ENCODE measurements at regions not wholly inside any gene's neighbourhood (a gene's known extent, or its start where the extent isn't known, plus 50 kb on each side); places are given as distances from the start of the nearest gene placed in this dataset.

DNA sequence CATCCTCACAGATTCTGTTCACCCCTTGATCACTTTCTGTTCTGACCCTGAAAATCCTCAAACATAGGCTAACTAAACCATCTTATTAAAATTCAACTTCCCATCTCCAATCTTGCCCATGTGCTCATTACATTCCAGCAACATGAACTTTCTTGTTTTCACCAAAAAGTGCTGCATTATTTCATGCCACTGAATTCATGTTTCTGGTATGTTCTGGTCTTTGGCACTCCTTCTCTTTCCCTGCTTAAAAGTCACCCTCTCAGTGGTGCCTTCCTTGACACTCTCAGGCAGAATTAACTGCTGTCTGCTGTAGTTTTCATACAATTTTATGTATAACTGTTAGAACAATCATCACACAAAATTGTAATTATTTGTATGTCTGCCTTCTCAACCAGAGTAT, 247.7 kb upstream of the RBMS1 start:
- TF ChIP-seq EP300 (IDR thresholded peaks at IDR 0.05; ENCODE audit: borderline replicate concordance in 1 of 2, low read depth in 1 of 2, low read length in 1 of 2) (no peak), EZH2phosphoT487 (IDR thresholded peaks at IDR 0.05; ENCODE audit: borderline replicate concordance, low read depth) (no peak), FOXJ3 (CRISPR knock-in tag; IDR thresholded peaks at IDR 0.05) (no peak), FOXM1 (IDR thresholded peaks at IDR 0.05; ENCODE audit: low read depth) (no peak), TEAD4 (IDR thresholded peaks at IDR 0.05; ENCODE audit: borderline replicate concordance, insufficient read depth) (no peak), ELF1 (IDR thresholded peaks at IDR 0.05) (no peak), RFX5 (IDR thresholded peaks at IDR 0.05; ENCODE audit: low read length) (no peak), GABPA (IDR thresholded peaks at IDR 0.05; ENCODE audit: low read depth) (no peak), POLR2AphosphoS5 (IDR thresholded peaks at IDR 0.05; ENCODE audit: low read depth, low read length) (no peak), RAD21 (IDR thresholded peaks at IDR 0.05; ENCODE audit: low read length) (no peak), GATA2 (CRISPR knock-in tag; IDR thresholded peaks at IDR 0.05) (no peak)
- TF ChIP-seq, protein P1, sequence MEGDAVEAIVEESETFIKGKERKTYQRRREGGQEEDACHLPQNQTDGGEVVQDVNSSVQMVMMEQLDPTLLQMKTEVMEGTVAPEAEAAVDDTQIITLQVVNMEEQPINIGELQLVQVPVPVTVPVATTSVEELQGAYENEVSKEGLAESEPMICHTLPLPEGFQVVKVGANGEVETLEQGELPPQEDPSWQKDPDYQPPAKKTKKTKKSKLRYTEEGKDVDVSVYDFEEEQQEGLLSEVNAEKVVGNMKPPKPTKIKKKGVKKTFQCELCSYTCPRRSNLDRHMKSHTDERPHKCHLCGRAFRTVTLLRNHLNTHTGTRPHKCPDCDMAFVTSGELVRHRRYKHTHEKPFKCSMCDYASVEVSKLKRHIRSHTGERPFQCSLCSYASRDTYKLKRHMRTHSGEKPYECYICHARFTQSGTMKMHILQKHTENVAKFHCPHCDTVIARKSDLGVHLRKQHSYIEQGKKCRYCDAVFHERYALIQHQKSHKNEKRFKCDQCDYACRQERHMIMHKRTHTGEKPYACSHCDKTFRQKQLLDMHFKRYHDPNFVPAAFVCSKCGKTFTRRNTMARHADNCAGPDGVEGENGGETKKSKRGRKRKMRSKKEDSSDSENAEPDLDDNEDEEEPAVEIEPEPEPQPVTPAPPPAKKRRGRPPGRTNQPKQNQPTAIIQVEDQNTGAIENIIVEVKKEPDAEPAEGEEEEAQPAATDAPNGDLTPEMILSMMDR (IDR thresholded peaks at IDR 0.05) = no peak
- TF ChIP-seq, protein P2, sequence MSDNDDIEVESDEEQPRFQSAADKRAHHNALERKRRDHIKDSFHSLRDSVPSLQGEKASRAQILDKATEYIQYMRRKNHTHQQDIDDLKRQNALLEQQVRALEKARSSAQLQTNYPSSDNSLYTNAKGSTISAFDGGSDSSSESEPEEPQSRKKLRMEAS (IDR thresholded peaks at IDR 0.05; ENCODE audit: low read depth) = no peak

Data from SK-N-SH (cell line).